ENCODE measurements at regions not wholly inside any gene's neighbourhood (a gene's known extent, or its start where the extent isn't known, plus 50 kb on each side); places are given as distances from the start of the nearest gene placed in this dataset.

DNA sequence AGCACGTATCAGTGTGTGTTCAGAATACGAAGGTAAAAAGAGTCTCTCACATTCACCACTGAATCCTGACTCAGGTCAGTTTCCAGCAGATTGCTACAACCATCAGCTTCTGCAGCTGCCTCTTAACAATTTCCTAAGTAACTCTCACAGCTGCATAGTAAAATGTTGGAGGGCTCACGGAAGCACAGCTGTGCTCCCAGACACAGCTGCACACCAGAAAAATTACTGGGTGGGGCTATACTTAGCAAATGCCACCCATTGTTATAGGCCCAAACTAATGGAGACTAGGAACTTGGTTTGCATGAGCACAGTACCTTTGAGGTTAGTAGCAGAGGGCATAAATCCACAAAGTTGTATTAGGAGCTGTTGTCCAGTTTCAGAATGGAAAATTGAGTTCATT lies 153.9 kb upstream of the ERBB4 start:
- CTCF ChIA-PET: interaction anchor here (0.7 to 1.4 kb wide), 4 partner anchors 171 to 472 kb away, joined by 3 to 7 read pairs (median 3); no protein-coding TSS in a partner anchor
- no peaks in the 10 kb centered on the region for H3K36me3 ChIP-seq (ENCODE audit: control insufficient read depth in 2 of 2, extremely low read depth in 1 of 2, insufficient read depth in 2 of 2, low read length in 2 of 2)
- BruUV-seq (replicated peaks): no TSS peak
- no peaks in the 10 kb centered on the region for H3K9me3 ChIP-seq (replicated peaks; ENCODE audit: control insufficient read depth, insufficient read depth, low read length)
- H2AFZ ChIP-seq (ENCODE audit: low read depth, low read length): no peak overlapping the region
- H3K4me2 ChIP-seq (ENCODE audit: insufficient read depth, low read length): no peak overlapping the region
- dilution Hi-C loops (cut with MboI; ENCODE audit: extremely low pct_ligation_motif_present, low sequenced_read_pairs): no loop called here
- H4K20me1 ChIP-seq (replicated peaks; ENCODE audit: control insufficient read depth, extremely low read depth, insufficient read depth, low read length): no peaks in the 10 kb centered on the region
- DNase-seq (ENCODE audit: low read depth, low spot score) (no peak), FAIRE-seq (no peak)
- POLR2A ChIA-PET: no interaction called here
- H3K9me1 ChIP-seq (replicated peaks; ENCODE audit: control insufficient read depth, extremely low read depth, insufficient read depth, low read length): no peaks in the 10 kb centered on the region
- H3K79me2 ChIP-seq (ENCODE audit: control insufficient read depth, insufficient read depth, low read length): no peaks in the 10 kb centered on the region
- no peak overlapping the region for H3K27ac ChIP-seq (ENCODE audit: insufficient read depth, low read depth, low read length)
- TF ChIP-seq MYC (IDR thresholded peaks at IDR 0.05; ENCODE audit: low read depth, low read length) (no peak), POLR2A (IDR thresholded peaks at IDR 0.05; ENCODE audit: low read depth, low read length) (no peak), MAX (IDR thresholded peaks at IDR 0.05; ENCODE audit: insufficient read depth, insufficient read length) (no peak), EZH2 (IDR thresholded peaks at IDR 0.05; ENCODE audit: borderline replicate concordance, low read depth, low read length, severe bottlenecking) (no peak), FOS (IDR thresholded peaks at IDR 0.05; ENCODE audit: borderline replicate concordance, insufficient read depth, low read length) (no peak), JUN (IDR thresholded peaks at IDR 0.05; ENCODE audit: borderline replicate concordance, insufficient read depth, insufficient read length, low read depth) (no peak), GATA2 (IDR thresholded peaks at IDR 0.05; ENCODE audit: insufficient read depth, insufficient read length, low read depth, low read length) (no peak), POLR2AphosphoS5 (IDR thresholded peaks at IDR 0.05; ENCODE audit: insufficient read depth, low read depth, low read length) (no peak), CTCF (IDR thresholded peaks at IDR 0.05; ENCODE audit: extremely low read depth in 1 of 2, insufficient read depth in 1 of 2, low read depth in 1 of 2, low read length in 2 of 2) (no peak)
- intact Hi-C loops (cut with micrococcal nuclease): no loop called here
- no peaks in the 10 kb centered on the region for H3K4me1 ChIP-seq (ENCODE audit: control insufficient read depth, extremely low read depth, insufficient read depth, low read length)
- H3K4me3 ChIP-seq (replicated peaks in 1 of 3; ENCODE audit: insufficient read depth in 1 of 3, low read depth in 1 of 3, low read length in 3 of 3): no peak overlapping the region
- no peak overlapping the region for H3K9ac ChIP-seq (replicated peaks; ENCODE audit: extremely low read depth, insufficient read depth, low read length)
- no peaks in the 10 kb centered on the region for H3K27me3 ChIP-seq (ENCODE audit: control insufficient read depth in 2 of 2, insufficient read depth in 2 of 2, low read length in 2 of 2)
